HG03097 (cell line): ENCODE measurements at regions not wholly inside any gene's neighbourhood (a gene's known extent, or its start where the extent isn't known, plus 50 kb on each side); places are given as distances from the start of the nearest gene placed in this dataset.

Experiments
- ATAC-seq: cut with Tn5 transposase; IDR thresholded peaks from one replicate; pipeline ENCODE4 v1.9.1; 2021; ENCODE audit not compliant: unreplicated experiment, low FRiP score

DNA sequence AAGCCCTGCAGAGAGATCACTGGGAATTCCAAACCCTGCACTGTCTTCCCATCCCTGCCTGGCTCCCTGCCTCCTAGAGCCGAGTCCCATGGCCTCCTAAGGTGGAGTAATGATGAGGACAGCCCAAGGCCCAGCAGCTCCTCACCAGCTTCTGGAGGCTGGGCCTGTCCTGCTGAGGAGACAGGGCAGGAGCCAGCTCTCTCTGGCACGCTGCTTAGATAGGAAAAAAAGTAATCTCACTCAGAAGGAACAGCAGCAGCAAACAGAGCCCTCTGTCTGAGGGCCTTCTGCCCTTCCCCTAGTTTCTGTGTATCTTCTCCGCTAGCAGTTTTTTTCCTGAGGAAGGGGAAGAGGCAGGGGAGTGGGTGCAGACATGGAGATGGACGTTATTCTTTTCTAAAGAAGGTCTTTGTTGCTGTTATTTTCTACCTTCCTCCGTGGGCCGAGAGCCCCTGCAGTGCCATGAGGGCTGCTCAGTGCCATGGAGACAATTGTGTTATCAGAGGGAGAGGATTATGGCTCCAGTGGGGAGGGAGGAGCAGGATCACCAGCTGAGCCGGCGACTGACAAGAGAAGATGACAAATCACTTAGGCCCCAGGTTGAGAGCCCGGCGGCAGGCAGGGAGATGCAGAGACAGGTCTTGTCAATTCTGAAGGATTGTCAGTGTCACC lies 315.3 kb downstream of the BUD13 start:
- ATAC-seq, result no peak

DNA sequence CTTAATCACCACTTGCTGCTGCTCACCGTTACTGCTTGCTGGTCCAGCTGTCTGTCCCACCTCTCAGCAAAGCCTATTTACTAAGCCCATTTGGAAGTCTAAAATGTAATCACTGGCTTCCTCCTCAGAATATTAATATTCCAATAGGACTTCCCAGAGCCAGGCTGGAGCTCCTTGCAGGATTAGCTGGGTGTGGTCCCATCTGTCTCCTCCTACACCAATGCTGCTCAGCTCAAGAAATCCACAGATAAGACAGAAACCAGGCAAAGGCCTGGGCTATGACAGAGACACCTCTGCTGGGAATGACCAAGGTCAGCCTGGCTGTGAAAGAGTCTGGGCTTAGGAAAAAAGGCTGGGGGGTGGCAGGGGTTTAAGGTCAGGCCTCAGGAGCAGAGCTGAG lies 317.8 kb downstream of the BUD13 start:
- ATAC-seq, result no peak

DNA sequence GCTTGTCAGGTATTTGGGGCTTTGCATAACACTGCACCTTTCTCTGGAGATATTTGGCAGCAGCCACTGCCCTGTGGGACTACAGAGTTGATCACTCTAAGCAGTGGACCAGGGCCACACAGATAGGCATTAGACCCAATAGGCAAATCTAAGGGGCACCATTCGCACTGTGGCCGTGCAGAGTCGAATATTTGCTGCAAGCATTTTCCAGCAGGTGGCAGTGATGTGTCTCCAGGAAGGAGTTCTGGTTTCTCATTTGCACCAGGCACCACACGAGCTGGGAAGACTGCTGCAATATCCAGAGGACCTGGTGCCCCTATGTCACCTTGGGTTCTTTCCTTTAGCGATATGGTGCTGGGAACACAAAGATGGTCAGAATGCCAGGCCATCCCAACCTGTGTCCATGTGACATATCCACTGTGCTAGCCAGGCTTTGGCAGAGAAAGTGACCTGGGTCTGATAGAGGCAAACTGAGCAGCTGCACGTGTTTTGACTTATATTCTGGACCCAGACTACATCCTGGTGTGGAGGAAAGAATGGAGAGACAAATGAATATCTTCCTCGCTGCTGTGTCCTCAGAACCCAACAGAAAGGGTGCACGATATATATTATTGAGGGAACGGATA lies 318.7 kb downstream of the BUD13 start:
- ATAC-seq, result no peak

DNA sequence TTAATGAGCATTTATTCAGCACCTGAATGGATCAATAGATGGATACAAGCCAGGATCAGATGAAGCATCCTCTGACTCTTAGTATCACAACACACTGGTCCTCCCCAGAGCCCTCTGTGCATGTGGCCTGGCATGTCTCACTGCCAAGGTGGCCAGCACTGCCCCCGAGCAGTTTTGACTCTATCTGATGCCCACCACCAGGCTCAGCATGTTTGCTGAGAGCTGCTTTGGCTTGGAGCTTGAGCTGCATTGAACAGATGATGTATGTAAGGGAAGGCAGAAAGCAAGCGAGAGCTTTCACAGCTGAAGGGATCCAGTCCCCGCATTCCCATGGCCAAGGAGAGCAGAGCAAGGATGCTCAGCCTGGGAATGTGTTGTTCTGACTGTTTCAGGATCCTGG lies 320.3 kb downstream of the BUD13 start:
- ATAC-seq, result no peak

DNA sequence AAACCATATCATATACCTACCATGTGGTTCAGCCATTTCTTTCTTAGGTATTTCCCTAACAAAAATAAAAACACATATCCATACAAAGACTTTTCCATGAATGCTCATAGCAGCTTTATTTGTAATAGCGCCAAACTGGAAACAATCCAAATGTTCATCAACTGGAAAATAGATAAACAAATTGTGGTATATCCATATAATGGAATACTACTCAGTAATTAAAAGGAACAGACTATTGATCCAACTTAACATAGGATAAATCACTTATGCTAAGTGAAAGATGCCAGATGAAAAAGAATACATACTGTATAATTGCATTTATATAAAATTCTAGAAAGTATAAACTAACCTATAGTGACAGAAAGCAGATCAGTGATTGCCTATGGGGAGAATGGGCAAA lies 323.3 kb downstream of the BUD13 start:
- ATAC-seq, result no peak

DNA sequence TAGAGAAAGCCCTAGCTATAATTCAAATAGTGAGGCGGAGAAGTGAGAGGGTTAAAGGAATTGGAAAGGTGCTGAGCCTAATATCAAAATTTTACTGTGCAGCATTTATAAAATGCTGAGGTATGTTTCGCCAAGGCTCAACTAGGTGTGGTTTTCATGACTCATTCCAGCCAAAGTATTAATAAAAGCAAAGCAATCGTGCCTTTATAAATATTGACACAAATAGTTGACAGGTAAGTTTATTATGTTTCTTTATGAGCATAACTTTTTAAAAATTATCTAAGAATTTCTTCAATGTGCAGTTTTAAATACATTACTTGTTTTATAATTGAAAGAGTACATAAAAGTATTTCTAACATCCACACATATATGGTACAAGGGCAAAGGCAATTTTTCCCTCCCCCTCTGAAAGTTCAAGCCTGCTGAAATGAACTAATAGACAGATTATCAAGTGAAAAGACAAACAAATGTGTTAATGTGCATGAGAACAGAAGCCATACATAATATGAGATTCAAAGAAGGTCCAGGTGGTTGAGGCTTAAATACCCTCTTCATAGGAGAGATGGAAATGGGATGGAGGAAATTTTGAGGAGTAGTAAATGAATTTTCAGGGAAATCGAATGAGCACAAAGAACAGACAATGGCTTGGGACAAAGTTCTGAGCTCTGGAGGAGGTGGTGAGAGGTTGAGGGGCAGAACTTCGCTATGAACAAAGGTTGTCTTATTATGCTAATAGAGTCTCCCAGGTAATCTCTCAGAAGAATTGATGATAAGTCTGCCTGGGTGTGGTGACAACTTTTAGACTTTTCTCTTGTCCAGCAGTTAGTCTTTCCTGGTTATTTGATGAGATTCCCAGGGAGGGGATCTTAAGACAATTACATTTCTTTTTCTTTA lies 326.5 kb downstream of the BUD13 start:
- no peak for ATAC-seq

DNA sequence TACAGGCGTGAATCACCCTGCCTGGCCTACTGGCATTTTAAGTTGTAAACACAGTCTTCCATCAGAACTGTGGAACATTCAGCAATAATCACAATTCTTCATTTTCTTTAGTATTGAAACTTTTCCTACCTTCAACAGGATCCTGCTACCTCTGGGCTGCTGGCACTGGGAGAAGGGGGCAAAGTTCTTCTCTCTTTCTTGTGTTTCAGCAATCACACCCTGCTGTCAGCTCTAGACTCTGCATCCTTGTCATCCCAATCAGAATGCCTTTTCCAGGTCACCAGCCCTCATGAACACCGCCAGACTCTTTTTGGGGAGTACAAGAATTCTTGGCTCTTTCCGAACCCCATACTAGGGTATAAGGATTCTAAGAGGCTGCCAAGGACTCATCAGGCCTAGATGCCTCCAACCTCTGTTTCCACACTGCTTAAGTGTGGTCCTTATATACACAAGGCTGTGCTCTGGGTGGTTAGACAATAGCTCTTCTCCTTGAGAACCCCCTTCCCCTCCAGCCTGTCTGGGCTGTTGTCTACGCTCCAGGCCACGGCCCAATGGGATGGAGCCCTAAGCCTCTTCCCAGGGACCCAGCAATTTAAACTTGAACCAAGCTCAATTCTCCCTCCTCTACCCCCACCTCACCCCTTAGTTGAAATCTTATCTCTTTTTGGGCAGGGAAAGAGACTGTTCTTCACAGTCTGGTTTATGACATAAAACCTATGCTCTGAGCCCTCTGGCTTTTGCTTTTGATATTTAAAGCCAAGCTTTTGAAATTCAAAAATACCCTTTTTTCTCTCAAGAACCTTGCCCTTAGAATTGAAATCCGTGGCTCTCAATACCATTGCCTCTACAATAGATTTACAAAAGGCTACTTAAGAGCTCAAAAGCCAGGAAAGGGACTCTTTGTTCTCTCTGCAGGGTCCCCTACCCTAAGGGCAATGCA lies 327.4 kb downstream of the BUD13 start:
- no peak for ATAC-seq

DNA sequence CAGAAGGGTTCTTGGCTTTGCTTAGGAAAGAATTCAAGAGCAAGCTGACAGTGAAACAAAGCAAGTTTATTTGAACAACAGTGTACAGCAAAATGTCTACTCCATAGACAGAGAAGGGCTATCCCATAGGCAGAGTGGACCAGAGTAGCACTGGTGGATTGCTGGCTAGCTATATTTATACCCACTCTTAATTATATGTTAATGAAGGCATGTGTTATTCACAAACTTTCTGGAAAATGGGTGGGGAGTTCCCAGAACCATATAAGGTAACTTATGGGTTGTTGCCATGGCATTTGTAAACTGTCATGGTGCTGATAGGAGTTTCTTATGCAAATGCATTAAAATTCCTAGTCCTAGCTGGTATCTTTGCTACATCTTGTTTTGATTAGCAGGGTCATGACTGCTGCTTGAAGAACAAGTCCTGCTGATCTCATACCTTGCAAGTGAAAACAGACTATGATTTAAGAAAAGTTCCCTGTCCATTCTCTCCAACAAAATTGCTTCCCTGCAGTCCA lies 330.5 kb downstream of the BUD13 start:
- ATAC-seq, result no peak

DNA sequence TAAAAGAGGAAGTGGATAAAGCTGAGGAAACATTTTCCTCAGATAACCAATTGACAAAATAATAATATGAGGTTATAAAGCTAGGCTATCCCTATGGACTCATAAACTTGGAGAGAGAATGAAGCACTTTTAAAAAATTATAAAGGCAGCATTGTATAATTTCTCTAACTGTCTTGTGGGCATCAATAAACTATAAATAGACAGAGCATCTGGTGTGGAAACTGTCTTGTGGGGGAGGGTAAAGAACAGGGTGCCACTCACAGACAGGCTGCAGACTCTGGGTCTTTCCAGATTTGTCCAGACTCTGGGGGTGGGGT lies 333.5 kb downstream of the BUD13 start:
- no peak for ATAC-seq

DNA sequence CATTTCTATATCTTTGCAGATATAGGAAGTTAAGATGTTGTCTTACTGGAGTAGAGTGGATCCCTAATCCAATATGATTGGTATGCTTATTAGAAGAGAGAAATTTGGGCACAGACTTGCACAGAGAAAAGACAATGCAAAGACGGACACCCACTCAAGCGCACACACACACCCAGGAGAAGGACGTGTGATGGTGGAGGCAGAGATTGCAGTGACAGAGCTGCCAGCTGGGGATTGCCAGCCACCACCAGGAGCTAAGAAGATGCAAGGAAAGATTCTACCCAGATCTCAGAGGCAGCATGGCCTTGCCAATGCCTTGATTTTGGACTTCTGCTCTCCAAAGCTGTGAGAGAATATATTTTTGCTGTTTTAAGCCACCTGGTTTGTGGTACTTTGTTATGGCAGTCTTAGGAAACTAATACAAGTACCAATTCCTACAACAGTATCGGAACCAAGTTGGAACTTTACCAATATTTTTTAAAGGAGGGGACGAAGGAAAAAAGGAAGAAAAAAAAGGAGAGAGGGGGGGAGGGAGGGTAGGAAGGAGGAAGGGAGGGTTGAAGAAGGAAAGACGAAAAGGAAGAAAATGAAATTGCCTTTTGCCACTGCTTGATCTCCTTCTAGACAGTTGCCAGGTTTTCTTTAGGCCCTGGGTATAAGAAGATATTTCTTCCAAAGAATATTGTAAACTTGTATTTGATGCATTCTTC lies 334.0 kb downstream of the BUD13 start:
- no peak for ATAC-seq

DNA sequence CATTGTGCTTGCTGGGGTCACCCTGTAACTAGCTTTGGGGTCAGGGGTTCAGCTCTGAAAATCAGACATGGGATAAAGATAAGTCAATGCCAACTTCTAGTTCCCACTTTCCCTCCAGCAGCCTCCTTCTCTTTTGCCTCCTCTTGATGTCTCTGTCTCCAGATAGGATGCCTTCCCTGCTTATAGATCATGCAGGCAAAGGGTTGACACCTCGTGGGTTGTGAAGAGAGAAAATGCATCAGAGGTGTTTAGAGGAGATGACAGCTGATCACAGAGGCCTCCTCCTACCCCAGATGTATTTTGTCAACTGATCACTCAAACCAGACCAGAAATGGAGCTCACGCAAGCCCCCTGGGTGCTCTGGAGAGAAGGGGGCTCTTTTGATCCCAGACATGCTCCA lies 337.8 kb downstream of the BUD13 start:
- no peak for ATAC-seq

DNA sequence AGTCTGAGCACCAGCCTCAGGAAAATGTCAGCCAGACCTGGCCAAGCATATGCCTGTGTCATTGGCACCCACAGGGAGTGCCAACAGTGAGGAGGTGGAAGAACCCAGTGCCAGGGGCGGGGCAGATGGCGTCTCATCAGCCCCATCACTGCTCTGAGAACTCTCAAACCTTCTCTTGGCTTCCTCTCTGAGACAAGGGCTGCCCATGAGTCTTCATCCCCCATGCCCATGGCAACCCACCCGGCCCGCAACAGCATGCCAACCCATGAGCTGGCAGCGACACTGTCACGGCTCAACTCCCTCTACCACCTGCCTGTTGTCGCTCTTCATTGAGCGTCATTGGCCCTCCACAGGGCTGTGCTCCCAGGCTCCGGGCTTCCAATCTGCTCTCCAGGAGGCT lies 340.5 kb downstream of the BUD13 start:
- no peak for ATAC-seq

DNA sequence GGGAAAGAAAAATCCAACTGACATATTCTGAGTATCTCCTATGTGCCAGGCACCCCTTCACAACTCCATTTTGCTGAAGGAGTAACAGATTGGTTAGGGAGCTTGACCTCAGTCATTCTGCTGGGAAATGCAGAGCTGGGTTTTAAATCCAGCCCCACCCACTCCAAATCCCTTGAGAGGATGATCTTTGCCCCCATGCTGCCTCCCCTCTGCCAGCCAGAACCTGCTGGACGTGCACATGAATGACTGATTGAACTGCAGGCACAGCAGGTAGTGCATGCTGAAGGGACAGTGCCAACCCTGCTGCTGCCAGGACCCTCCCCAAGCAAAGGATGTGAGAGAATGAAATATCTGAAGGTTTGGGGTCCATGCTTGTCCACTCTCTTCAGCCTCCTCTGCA lies 340.9 kb downstream of the BUD13 start:
- no peak for ATAC-seq

DNA sequence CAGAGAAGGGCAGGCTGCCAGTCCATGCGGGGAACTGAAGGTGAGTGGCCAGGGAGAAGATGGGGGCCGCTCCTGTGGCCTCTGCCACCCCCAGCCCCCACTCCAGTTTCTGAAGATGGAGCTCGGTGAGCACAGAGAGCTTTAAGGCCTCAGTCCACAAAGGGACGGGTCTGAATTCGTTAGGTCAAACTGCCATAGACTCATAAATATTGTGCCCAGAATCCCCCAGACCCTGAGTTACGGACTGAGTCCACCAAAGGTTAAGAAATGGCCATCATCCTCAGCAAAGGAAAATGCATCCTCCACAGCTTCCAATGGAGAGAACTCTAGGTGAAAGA lies 344.2 kb downstream of the BUD13 start:
- ATAC-seq, result no peak

DNA sequence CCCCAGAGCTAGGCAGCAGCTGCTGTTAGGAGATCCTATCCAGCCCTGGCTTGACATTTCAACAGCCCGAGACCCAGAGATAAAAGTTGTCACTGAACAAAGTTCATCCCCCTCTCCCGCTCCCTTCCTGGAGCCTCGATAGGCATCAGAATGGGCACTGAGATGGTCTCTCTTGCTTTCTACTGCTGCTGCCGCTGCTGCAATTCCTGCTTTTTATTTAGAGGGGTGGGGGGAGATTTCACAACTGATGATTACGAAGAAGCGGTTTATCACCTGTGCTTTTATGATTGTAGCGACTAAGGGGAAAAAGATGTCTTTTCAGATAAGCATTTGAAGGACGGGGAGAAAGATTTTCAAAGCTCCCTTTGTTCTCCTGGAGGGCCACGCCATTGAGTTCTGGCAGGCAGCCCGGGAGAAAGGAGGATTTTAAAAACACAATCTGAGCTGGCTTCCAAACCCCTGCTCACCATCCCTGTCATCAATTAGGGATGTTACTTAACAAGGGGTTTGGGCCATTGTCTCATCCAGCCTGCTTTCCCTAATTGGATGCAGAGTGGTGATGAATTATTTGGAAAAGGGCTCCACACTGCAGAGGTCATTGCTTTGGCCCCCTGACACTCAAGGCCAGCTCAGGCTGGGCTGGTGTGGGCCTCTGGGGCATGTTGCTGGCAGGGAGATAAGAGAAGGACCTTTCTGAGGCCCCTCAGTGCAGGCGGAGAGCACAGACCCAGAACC lies 344.7 kb downstream of the BUD13 start:
- no peak for ATAC-seq

DNA sequence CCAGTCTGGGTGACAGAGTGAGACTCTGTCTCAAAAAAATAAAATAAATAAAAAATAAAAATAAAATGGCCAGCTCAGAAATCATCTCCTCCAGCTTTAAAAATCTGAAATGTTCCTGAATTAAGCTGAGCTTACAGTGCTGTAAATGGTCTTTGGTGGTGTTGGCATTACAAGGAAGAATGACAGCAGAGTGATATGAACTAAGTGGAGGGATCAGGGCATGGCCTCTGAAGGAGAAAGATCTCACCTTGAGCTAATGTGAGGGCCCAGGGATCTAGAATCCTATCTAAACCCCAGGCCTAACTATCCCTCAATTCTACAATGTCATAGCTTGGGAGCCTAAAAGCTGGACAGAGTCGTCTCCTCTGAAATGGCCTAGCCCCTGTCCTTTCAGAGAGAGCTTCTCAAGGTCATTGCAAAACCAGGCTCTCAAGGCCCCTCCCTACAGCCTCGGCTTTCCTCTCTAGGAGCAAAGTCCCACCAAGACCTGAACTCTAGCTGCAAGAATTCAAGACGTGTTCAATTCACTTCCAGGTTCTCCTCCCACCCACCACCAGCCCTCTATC lies 345.4 kb downstream of the BUD13 start:
- ATAC-seq, result no peak

DNA sequence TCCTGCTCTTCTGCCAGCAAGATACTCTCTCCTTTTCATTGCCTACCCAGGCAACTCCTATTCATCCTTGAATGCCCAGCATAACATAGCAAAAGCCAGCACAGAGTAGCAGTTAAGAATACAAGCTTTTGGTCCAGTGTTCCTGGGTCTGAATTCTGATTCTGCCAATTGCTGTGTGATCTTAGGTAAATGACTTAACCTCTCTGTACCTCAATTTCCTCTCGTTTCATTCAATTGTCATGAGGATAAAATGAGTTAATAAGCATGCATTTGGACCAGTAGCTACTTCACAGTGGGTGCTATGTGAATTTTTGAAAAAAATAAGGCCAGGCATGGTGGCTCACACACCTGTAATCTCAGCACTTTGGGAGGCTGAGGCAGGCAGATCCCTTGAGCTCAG lies 346.0 kb downstream of the BUD13 start:
- ATAC-seq, result no peak

DNA sequence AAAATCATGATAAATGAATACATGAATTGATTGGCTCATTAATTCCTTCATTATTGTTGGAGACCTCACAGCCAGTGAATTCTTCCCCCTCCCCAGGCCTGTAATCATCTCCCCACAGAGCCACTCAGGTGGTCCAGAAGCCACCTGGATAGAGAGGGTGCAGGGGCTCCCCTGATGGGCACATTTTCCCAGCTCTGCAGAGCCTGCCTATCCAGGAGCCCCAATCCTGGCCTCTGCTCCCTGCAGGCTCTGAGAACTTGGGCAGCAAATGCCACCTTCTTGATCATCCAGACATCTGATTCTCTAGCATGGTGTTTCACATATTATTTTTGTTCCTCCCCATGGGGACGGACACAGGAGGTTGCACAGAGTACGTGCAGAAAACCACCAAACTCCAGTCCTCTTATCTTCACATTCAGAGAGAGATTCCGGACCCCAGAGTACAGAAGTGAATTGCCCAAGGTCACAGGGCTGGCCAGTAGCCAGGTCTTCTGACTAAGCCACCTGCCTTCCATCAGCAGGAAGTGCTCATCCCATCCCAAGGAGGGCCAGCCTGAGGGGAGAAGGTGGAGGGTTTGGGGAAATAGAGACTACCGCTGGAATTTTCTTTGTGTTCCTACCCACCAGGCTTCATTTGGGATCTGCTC lies 348.0 kb downstream of the BUD13 start:
- no peak for ATAC-seq
